BLaER1 (cell line): ENCODE measurements at regions not wholly inside any gene's neighbourhood (a gene's known extent, or its start where the extent isn't known, plus 50 kb on each side); places are given as distances from the start of the nearest gene placed in this dataset.

ENCODE experiments used
- H3K27ac ChIP-seq: shearing (Covaris generic); formaldehyde crosslinking; 2 replicates; pipeline ENCODE4 v1.8.1; 2022
- H3K27me3 ChIP-seq: shearing (Covaris generic); formaldehyde crosslinking; 2 replicates; pipeline ENCODE4 v1.8.1; 2022
- H3K36me3 ChIP-seq: shearing (Covaris generic); formaldehyde crosslinking; 2 replicates; pipeline ENCODE4 v1.8.1; 2022
- H3K4me1 ChIP-seq: shearing (Covaris generic); formaldehyde crosslinking; 2 replicates; pipeline ENCODE4 v1.8.1; 2022
- H3K4me2 ChIP-seq: shearing (Covaris generic); formaldehyde crosslinking; 2 replicates; pipeline ENCODE4 v1.8.1; 2022
- H3K4me3 ChIP-seq: shearing (Covaris generic); formaldehyde crosslinking; 2 replicates; pipeline ENCODE4 v1.8.1; 2022
- H3K9ac ChIP-seq: shearing (Covaris generic); formaldehyde crosslinking; 2 replicates; pipeline ENCODE4 v1.8.1; 2022
- H3K9me3 ChIP-seq: shearing (Covaris generic); formaldehyde crosslinking; 2 replicates; pipeline ENCODE4 v1.8.1; 2022
- H4K20me1 ChIP-seq: shearing (Covaris generic); formaldehyde crosslinking; 2 replicates; pipeline ENCODE4 v1.8.1; 2022
- Cebpa-rat ChIP-seq: shearing (Covaris generic); IDR thresholded peaks from 2 replicates; pipeline ENCODE4 v1.8.1; 2022

GRCh38 chr7:156080046-156080445, 267.8 kb upstream of the SHH start:
- Histone ChIP-seq H3K27ac (no peak overlapping the region), H3K9me3 (no peaks in the 10 kb centered on the region), H4K20me1 (no peaks in the 10 kb centered on the region), H3K4me2 (peak overlapping the region; percentile 44), H3K4me3 (no peak overlapping the region), H3K27me3 (no peaks in the 10 kb centered on the region), H3K9ac (no peak overlapping the region), H3K36me3 (no peaks in the 10 kb centered on the region), H3K4me1 (peaks cover 15% of the 10 kb centered on the region)
- TF ChIP-seq Cebpa-rat = no peak

GRCh38 chr7:156079156-156079555, 266.9 kb upstream of the SHH start:
- Histone ChIP-seq H3K4me1 (peaks cover 18% of the 10 kb centered on the region), H3K36me3 (no peaks in the 10 kb centered on the region), H3K9me3 (no peaks in the 10 kb centered on the region), H4K20me1 (no peaks in the 10 kb centered on the region), H3K4me3 (no peak overlapping the region), H3K27me3 (no peaks in the 10 kb centered on the region), H3K9ac (no peak overlapping the region), H3K4me2 (peak overlapping the region; percentile 53), H3K27ac (no peak overlapping the region)
- no peak for TF ChIP-seq Cebpa-rat

- H3K4me3 ChIP-seq = no peak overlapping the region
- H3K27ac ChIP-seq = no peak overlapping the region
- H3K4me1 ChIP-seq = peaks cover 24% of the 10 kb centered on the region
- H3K36me3 ChIP-seq = no peaks in the 10 kb centered on the region
- no peak for TF ChIP-seq Cebpa-rat
- H3K9me3 ChIP-seq = no peaks in the 10 kb centered on the region
- H3K4me2 ChIP-seq = no peak overlapping the region
- H3K27me3 ChIP-seq = no peaks in the 10 kb centered on the region
- H4K20me1 ChIP-seq = no peaks in the 10 kb centered on the region
- no peak overlapping the region for H3K9ac ChIP-seq
These were observed 262.8 kb upstream of the SHH start for GRCh38 chr7:156074982-156075615.

GRCh38 chr7:156074084-156074483, 261.8 kb upstream of the SHH start:
- Histone ChIP-seq H3K27me3 (no peaks in the 10 kb centered on the region), H3K9ac (no peak overlapping the region), H3K27ac (no peak overlapping the region), H3K4me1 (peaks cover 16% of the 10 kb centered on the region), H4K20me1 (no peaks in the 10 kb centered on the region), H3K4me3 (no peak overlapping the region), H3K4me2 (peak overlapping the region; percentile 43), H3K36me3 (no peaks in the 10 kb centered on the region), H3K9me3 (no peaks in the 10 kb centered on the region)
- TF ChIP-seq Cebpa-rat = no peak

- Histone ChIP-seq H3K27ac (no peak overlapping the region), H4K20me1 (no peaks in the 10 kb centered on the region), H3K27me3 (no peaks in the 10 kb centered on the region), H3K4me1 (peaks cover 15% of the 10 kb centered on the region), H3K9ac (no peak overlapping the region), H3K36me3 (no peaks in the 10 kb centered on the region), H3K9me3 (no peaks in the 10 kb centered on the region), H3K4me2 (peak overlapping the region; percentile 43), H3K4me3 (no peak overlapping the region)
- no peak for TF ChIP-seq Cebpa-rat
These were observed 261.2 kb upstream of the SHH start for GRCh38 chr7:156073366-156074052.

- Histone ChIP-seq H3K4me3 (no peak overlapping the region), H3K36me3 (no peaks in the 10 kb centered on the region), H3K4me1 (peaks cover 15% of the 10 kb centered on the region), H3K27ac (no peak overlapping the region), H3K27me3 (no peaks in the 10 kb centered on the region), H3K9me3 (no peaks in the 10 kb centered on the region), H3K4me2 (no peak overlapping the region), H3K9ac (no peak overlapping the region), H4K20me1 (no peaks in the 10 kb centered on the region)
- no peak for TF ChIP-seq Cebpa-rat
These were observed 259.3 kb upstream of the SHH start for GRCh38 chr7:156071612-156072011.

- Histone ChIP-seq H3K4me2 (no peak overlapping the region), H3K4me1 (peaks cover 15% of the 10 kb centered on the region), H3K4me3 (no peak overlapping the region), H3K27me3 (no peaks in the 10 kb centered on the region), H3K27ac (no peak overlapping the region), H3K9me3 (no peaks in the 10 kb centered on the region), H3K9ac (no peak overlapping the region), H4K20me1 (no peaks in the 10 kb centered on the region), H3K36me3 (no peaks in the 10 kb centered on the region)
- no peak for TF ChIP-seq Cebpa-rat
These were observed 257.6 kb upstream of the SHH start for GRCh38 chr7:156069891-156070290.

GRCh38 chr7:156067156-156067555, 254.9 kb upstream of the SHH start:
- Histone ChIP-seq H3K27ac (no peak overlapping the region), H3K4me3 (no peak overlapping the region), H3K27me3 (no peaks in the 10 kb centered on the region), H3K4me2 (no peak overlapping the region), H3K9ac (no peak overlapping the region), H3K4me1 (no peaks in the 10 kb centered on the region), H4K20me1 (no peaks in the 10 kb centered on the region), H3K36me3 (no peaks in the 10 kb centered on the region), H3K9me3 (no peaks in the 10 kb centered on the region)
- no peak for TF ChIP-seq Cebpa-rat

- no peak overlapping the region for H3K9ac ChIP-seq
- no peak overlapping the region for H3K4me3 ChIP-seq
- H3K27ac ChIP-seq = no peak overlapping the region
- no peak overlapping the region for H3K4me2 ChIP-seq
- no peak for TF ChIP-seq Cebpa-rat
- H3K27me3 ChIP-seq = no peaks in the 10 kb centered on the region
- no peaks in the 10 kb centered on the region for H3K4me1 ChIP-seq
- no peaks in the 10 kb centered on the region for H3K9me3 ChIP-seq
- no peaks in the 10 kb centered on the region for H3K36me3 ChIP-seq
- H4K20me1 ChIP-seq = no peaks in the 10 kb centered on the region
These were observed 253.1 kb upstream of the SHH start for GRCh38 chr7:156065400-156065799.

- TF ChIP-seq Cebpa-rat = no peak
- Histone ChIP-seq H3K36me3 (no peaks in the 10 kb centered on the region), H3K9ac (no peak overlapping the region), H3K4me2 (no peak overlapping the region), H4K20me1 (no peaks in the 10 kb centered on the region), H3K4me3 (no peak overlapping the region), H3K27me3 (no peaks in the 10 kb centered on the region), H3K9me3 (no peaks in the 10 kb centered on the region), H3K4me1 (no peaks in the 10 kb centered on the region), H3K27ac (no peak overlapping the region)
These were observed 252.7 kb upstream of the SHH start for GRCh38 chr7:156064971-156065386.
